Neural progenitor cell (in vitro differentiated cells): ENCODE measurements at regions not wholly inside any gene's neighbourhood (a gene's known extent, or its start where the extent isn't known, plus 50 kb on each side); places are given as distances from the start of the nearest gene placed in this dataset.

Experiments
- EZH2 ChIP-seq: fragments of 200-600 bp; sonication (generic); IDR thresholded peaks from 2 replicates; pipeline ENCODE4 v1.6.1; 2017; ENCODE audit warnings: antibody characterized with exemption, mild to moderate bottlenecking, moderate library complexity
- TF ChIP-seq, protein P1 (sequence below): fragments of 200-600 bp; sonication (generic); IDR thresholded peaks from 2 replicates; pipeline ENCODE4 v1.5.1; 2017; ENCODE audit warnings: antibody characterized with exemption, mild to moderate bottlenecking

- TF ChIP-seq, protein P1, sequence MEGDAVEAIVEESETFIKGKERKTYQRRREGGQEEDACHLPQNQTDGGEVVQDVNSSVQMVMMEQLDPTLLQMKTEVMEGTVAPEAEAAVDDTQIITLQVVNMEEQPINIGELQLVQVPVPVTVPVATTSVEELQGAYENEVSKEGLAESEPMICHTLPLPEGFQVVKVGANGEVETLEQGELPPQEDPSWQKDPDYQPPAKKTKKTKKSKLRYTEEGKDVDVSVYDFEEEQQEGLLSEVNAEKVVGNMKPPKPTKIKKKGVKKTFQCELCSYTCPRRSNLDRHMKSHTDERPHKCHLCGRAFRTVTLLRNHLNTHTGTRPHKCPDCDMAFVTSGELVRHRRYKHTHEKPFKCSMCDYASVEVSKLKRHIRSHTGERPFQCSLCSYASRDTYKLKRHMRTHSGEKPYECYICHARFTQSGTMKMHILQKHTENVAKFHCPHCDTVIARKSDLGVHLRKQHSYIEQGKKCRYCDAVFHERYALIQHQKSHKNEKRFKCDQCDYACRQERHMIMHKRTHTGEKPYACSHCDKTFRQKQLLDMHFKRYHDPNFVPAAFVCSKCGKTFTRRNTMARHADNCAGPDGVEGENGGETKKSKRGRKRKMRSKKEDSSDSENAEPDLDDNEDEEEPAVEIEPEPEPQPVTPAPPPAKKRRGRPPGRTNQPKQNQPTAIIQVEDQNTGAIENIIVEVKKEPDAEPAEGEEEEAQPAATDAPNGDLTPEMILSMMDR: no peak
- no peak for TF ChIP-seq EZH2
These were observed 152.6 kb downstream of the VCX3A start for GRCh38 chrX:6382284-6382683.
